ENCODE measurements at regions not wholly inside any gene's neighbourhood (a gene's known extent, or its start where the extent isn't known, plus 50 kb on each side); places are given as distances from the start of the nearest gene placed in this dataset.

DNA sequence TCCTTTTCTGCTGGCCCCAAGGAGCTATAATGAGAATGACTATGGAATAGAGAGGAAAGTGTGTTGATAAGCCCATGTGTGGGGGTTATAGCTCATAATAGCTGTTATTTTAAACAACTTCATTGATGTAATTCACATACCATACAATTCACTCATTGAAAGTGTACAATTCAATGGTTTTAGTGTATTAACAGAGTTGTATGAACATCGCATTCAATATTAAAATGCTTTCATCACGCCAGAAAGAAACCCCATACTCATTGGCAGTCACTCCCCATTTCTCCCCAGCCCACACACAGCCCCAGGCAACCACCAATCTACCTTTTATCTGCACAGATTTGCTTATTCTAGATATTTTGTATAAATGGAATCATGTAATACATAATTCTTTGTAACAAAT lies 139.6 kb upstream of the CYP1B1 start:
- no peaks in the 10 kb centered on the region for H3K79me1 ChIP-seq (ENCODE audit: low read depth in 1 of 2, low read length in 2 of 2)
- BruUV-seq (replicated peaks) = no TSS peak
- no peaks in the 10 kb centered on the region for H3K9me1 ChIP-seq (ENCODE audit: insufficient read depth, low read length)
- no peaks in the 10 kb centered on the region; the same call in 1 of the 2 replicates for H3K4me1 ChIP-seq (ENCODE audit: control insufficient read depth, insufficient read depth, low read length)
- no peak overlapping the region for H3K14ac ChIP-seq (replicated peaks; ENCODE audit: low read depth, low read length)
- no peak overlapping the region for H4K8ac ChIP-seq (ENCODE audit: low read depth in 2 of 2, low read length in 2 of 2)
- ChIA-PET POLR2A (ENCODE audit: unreplicated experiment) (no interaction called here), CTCF (no interaction called here)
- no peak overlapping the region for H3K56ac ChIP-seq (ENCODE audit: extremely low read depth, insufficient read depth, low read length)
- no peaks in the 10 kb centered on the region for H4K20me1 ChIP-seq (ENCODE audit: insufficient read depth, low read length)
- H2BK15ac ChIP-seq (ENCODE audit: low read depth, low read length) = no peak overlapping the region
- no peak overlapping the region for H2AFZ ChIP-seq (replicated peaks; ENCODE audit: low read length, poor library complexity)
- no peak overlapping the region for H4K5ac ChIP-seq (ENCODE audit: low read depth, low read length)
- no peak overlapping the region for H3K4me2 ChIP-seq (ENCODE audit: low read depth, low read length)
- in situ Hi-C loops (cut with MboI; ENCODE audit: low sequenced_read_pairs) (no loop called here), dilution Hi-C loops (cut with HindIII; ENCODE audit: low sequenced_read_pairs, unreplicated experiment) (no loop called here), intact Hi-C loops (cut with micrococcal nuclease) (no loop called here)
- no peak overlapping the region for H2BK5ac ChIP-seq (ENCODE audit: low read depth, low read length, poor library complexity, severe bottlenecking)
- no CpG with 5 or more reads among the region's 2 CpGs for WGBS, 2 experiments (ENCODE audit: extremely low coverage in 2 of 2, insufficient read length in 1 of 2)
- H3K23ac ChIP-seq (ENCODE audit: low read depth, low read length) = no peak overlapping the region
- no peak overlapping the region for H3K27ac ChIP-seq (ENCODE audit: insufficient read depth, low read length)
- H3K9me3 ChIP-seq (ENCODE audit: control insufficient read depth, insufficient read depth, low read length) = 0 out of 2 replicates have a peak, but pooled peaks cover 1% of the 10 kb centered on the region
- H2BK20ac ChIP-seq (ENCODE audit: low read depth, low read length) = no peak overlapping the region
- H2AK5ac ChIP-seq (ENCODE audit: low read depth, low read length) = no peak overlapping the region
- no peak overlapping the region for H3K4me3 ChIP-seq (ENCODE audit: insufficient read depth, low read depth, low read length)
- peaks cover 18% of the 10 kb centered on the region for H3K27me3 ChIP-seq (ENCODE audit: control insufficient read depth, insufficient read depth, low read length)
- ATAC-seq (ENCODE audit: low read depth) (no peak), DNase-seq (no peak)
- H3K4ac ChIP-seq (ENCODE audit: low read depth, low read length) = no peak overlapping the region
- H2BK120ac ChIP-seq (ENCODE audit: low read depth, low read length) = no peak overlapping the region
- H4K91ac ChIP-seq (ENCODE audit: insufficient read depth, low read depth, low read length) = no peak overlapping the region
- no peak overlapping the region for H3K18ac ChIP-seq (ENCODE audit: low read depth, low read length)
- H3K9ac ChIP-seq (ENCODE audit: low read depth, low read length) = no peak overlapping the region
- no peaks in the 10 kb centered on the region for H3K36me3 ChIP-seq (ENCODE audit: control insufficient read depth, insufficient read depth, low read length)
- H2AK9ac ChIP-seq (replicated peaks; ENCODE audit: low read depth, low read length, poor library complexity) = no peak overlapping the region
- TF ChIP-seq MXI1 (IDR thresholded peaks at IDR 0.05; ENCODE audit: borderline replicate concordance, low read depth, low read length) = no peak
- TF ChIP-seq POLR2A (IDR thresholded peaks at IDR 0.05; ENCODE audit: low read depth, low read length) = no peak
- no peak for TF ChIP-seq NFE2L2 (IDR thresholded peaks at IDR 0.05; ENCODE audit: low read depth, low read length)
- TF ChIP-seq, protein P1, sequence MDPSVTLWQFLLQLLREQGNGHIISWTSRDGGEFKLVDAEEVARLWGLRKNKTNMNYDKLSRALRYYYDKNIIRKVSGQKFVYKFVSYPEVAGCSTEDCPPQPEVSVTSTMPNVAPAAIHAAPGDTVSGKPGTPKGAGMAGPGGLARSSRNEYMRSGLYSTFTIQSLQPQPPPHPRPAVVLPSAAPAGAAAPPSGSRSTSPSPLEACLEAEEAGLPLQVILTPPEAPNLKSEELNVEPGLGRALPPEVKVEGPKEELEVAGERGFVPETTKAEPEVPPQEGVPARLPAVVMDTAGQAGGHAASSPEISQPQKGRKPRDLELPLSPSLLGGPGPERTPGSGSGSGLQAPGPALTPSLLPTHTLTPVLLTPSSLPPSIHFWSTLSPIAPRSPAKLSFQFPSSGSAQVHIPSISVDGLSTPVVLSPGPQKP (IDR thresholded peaks at IDR 0.05; ENCODE audit: borderline replicate concordance, low read depth, low read length) = no peak
- TF ChIP-seq RAD21 (IDR thresholded peaks at IDR 0.05; ENCODE audit: low read length) = no peak
- no peak for TF ChIP-seq CEBPB (IDR thresholded peaks at IDR 0.05; ENCODE audit: low read depth, low read length)
- TF ChIP-seq MAZ (IDR thresholded peaks at IDR 0.05; ENCODE audit: borderline replicate concordance, low read depth, low read length) = no peak
- no peak for TF ChIP-seq SMC3 (IDR thresholded peaks at IDR 0.05; ENCODE audit: low read depth, low read length)
- no peak for TF ChIP-seq RFX5 (IDR thresholded peaks at IDR 0.05; ENCODE audit: low read depth, low read length)
- no peak for TF ChIP-seq MAFK (IDR thresholded peaks at IDR 0.05; ENCODE audit: low read depth, low read length)
- TF ChIP-seq CTCF (conservative IDR thresholded peaks at IDR 0.05; ENCODE audit: low read depth, low read length) = no peak
- TF ChIP-seq FOS (IDR thresholded peaks at IDR 0.05; ENCODE audit: low read depth, low read length) = no peak
- TF ChIP-seq, protein P2, sequence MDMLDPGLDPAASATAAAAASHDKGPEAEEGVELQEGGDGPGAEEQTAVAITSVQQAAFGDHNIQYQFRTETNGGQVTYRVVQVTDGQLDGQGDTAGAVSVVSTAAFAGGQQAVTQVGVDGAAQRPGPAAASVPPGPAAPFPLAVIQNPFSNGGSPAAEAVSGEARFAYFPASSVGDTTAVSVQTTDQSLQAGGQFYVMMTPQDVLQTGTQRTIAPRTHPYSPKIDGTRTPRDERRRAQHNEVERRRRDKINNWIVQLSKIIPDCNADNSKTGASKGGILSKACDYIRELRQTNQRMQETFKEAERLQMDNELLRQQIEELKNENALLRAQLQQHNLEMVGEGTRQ (IDR thresholded peaks at IDR 0.05; ENCODE audit: low read depth, low read length) = no peak
- no peak for TF ChIP-seq CHD1 (IDR thresholded peaks at IDR 0.05; ENCODE audit: low read depth, low read length)
- TF ChIP-seq RCOR1 (IDR thresholded peaks at IDR 0.05; ENCODE audit: insufficient replicate concordance, low read length) = no peak
- TF ChIP-seq BHLHE40 (IDR thresholded peaks at IDR 0.05; ENCODE audit: low read depth, low read length) = no peak
